Colon (tissue), 2 donors: ENCODE measurements at regions not wholly inside any gene's neighbourhood (a gene's known extent, or its start where the extent isn't known, plus 50 kb on each side); places are given as distances from the start of the nearest gene placed in this dataset.
"Not testable (repeated sequence)": the region's sequence is repeated elsewhere in the genome, so short reads cannot be mapped to it uniquely, and the experiment has no call there.

ENCODE experiments used
- FAIRE-seq: peaks from 2 replicates; lab custom pipeline; 2012; peaks lifted over from hg19 to GRCh38; lab: Jason Lieb, UNC
- donor health status: control.
- donor health status: control.

- FAIRE-seq = no peak
Measured at GRCh38 chr13:73671732-73672131, 462.5 kb downstream of the KLF12 start.

- no peak for FAIRE-seq
Measured at GRCh38 chr13:73671011-73671410, 463.2 kb downstream of the KLF12 start.

GRCh38 chr13:73667756-73668155, 466.4 kb downstream of the KLF12 start:
- no peak for FAIRE-seq

GRCh38 chr13:73665261-73665660, 468.9 kb downstream of the KLF12 start:
- FAIRE-seq = no peak

- FAIRE-seq = no peak
Measured at GRCh38 chr13:73664851-73665250, 469.4 kb downstream of the KLF12 start.

- no peak for FAIRE-seq
Measured at GRCh38 chr13:73662833-73663232, 471.4 kb downstream of the KLF12 start.

- FAIRE-seq = no peak
Measured at GRCh38 chr13:73661687-73662425, 472.3 kb downstream of the KLF12 start.

- FAIRE-seq = no peak
Measured at GRCh38 chr13:73661066-73661465, 473.1 kb downstream of the KLF12 start.

GRCh38 chr13:73658639-73659038, 475.6 kb downstream of the KLF12 start:
- no peak for FAIRE-seq

GRCh38 chr13:73657821-73658540, 476.2 kb downstream of the KLF12 start:
- FAIRE-seq = no peak

GRCh38 chr13:73656863-73657262, 477.3 kb downstream of the KLF12 start:
- FAIRE-seq = no peak

- FAIRE-seq = no peak
Measured at GRCh38 chr13:73653688-73654087, 480.5 kb downstream of the KLF12 start.

GRCh38 chr13:73647417-73647816, 486.8 kb downstream of the KLF12 start:
- no peak for FAIRE-seq

- FAIRE-seq = not testable (repeated sequence)
Measured at GRCh38 chr13:73640476-73641179, 493.6 kb downstream of the KLF12 start.

- FAIRE-seq = no peak
Measured at GRCh38 chr13:73635166-73635787, 498.9 kb downstream of the KLF12 start.

GRCh38 chr13:73633817-73634460, 500.3 kb downstream of the KLF12 start:
- no peak for FAIRE-seq

- FAIRE-seq = no peak
Measured at GRCh38 chr13:73631411-73631810, 502.8 kb downstream of the KLF12 start.

GRCh38 chr13:73625562-73626339, 508.5 kb downstream of the KLF12 start:
- no peak for FAIRE-seq

GRCh38 chr13:73623281-73623680, 510.9 kb downstream of the KLF12 start:
- FAIRE-seq = no peak

- FAIRE-seq = no peak
Measured at GRCh38 chr13:73622381-73622780, 511.8 kb downstream of the KLF12 start.

GRCh38 chr13:73618275-73618865, 515.8 kb downstream of the KLF12 start:
- no peak for FAIRE-seq
